Cardiac fibroblast (primary cell): ENCODE measurements at regions not wholly inside any gene's neighbourhood (a gene's known extent, or its start where the extent isn't known, plus 50 kb on each side); places are given as distances from the start of the nearest gene placed in this dataset.

Experiments
- DNase-seq, 2 donors: peaks; one replicate each; pipeline versions ENCODE4 v3.0.0 to v3.0.0-alpha.2; 2010; ENCODE audit warnings: low read depth in 2 of 2
- H3K4me3 ChIP-seq, 2 donors: replicated peaks in 1 of 2; 1 replicate in 1 of 2; 2 replicates in 1 of 2; pipeline ENCODE4 v1.5.1; 2011; ENCODE audit warnings: low read depth in 2 of 2, low read length in 2 of 2, mild to moderate bottlenecking in 2 of 2, moderate library complexity in 1 of 2
- TF ChIP-seq, protein P1 (sequence below): IDR thresholded peaks from one replicate; pipeline ENCODE4 v1.5.1; 2011; ENCODE audit warnings: low read depth, mild to moderate bottlenecking, low read length, inconsistent platforms

DNA sequence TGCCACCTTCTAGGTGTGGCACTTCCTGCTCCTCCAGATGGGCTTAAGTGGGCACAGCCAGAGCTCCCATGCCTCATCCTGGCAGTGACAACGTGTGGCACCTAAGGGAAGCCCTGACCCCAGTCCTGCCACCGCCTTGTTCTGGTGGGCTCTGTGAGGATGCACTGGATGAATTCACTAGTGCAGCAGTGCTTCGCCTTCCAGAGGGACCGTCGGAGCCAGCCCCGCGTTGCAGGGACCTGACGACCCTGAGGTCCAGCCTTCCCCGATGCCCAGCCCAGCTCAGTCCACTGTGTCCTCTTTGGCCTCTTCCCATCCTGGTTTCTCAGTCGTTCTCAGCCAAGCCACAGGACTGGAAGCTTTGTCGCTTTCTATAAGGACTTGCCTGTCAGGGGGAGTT, 399.8 kb downstream of the SEC14L1 start:
- DNase-seq, result no peak
- no peak overlapping the region for H3K4me3 ChIP-seq
- TF ChIP-seq, protein P1, sequence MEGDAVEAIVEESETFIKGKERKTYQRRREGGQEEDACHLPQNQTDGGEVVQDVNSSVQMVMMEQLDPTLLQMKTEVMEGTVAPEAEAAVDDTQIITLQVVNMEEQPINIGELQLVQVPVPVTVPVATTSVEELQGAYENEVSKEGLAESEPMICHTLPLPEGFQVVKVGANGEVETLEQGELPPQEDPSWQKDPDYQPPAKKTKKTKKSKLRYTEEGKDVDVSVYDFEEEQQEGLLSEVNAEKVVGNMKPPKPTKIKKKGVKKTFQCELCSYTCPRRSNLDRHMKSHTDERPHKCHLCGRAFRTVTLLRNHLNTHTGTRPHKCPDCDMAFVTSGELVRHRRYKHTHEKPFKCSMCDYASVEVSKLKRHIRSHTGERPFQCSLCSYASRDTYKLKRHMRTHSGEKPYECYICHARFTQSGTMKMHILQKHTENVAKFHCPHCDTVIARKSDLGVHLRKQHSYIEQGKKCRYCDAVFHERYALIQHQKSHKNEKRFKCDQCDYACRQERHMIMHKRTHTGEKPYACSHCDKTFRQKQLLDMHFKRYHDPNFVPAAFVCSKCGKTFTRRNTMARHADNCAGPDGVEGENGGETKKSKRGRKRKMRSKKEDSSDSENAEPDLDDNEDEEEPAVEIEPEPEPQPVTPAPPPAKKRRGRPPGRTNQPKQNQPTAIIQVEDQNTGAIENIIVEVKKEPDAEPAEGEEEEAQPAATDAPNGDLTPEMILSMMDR, result no peak

DNA sequence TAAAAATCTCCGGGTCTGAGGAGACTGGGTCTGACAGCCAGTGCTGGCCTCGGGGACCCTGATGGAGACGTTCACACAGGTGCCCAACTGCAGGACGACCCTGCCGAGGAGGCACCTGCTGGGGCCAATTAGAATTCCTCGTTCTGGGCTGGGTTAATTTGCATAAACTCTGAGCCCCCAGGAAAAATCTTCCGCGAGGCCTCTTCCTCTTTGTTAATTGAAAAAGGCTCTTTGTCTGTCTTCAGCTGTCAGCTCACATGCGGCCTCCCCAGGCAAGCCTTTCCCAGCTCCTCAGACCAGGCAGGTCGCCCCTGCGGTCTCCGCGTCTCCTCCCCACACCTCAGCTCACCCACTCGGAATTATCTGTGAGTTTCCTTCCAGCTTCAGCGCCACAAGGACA, 400.2 kb downstream of the SEC14L1 start:
- TF ChIP-seq, protein P1, result no peak
- DNase-seq, result no peak
- no peak overlapping the region for H3K4me3 ChIP-seq

DNA sequence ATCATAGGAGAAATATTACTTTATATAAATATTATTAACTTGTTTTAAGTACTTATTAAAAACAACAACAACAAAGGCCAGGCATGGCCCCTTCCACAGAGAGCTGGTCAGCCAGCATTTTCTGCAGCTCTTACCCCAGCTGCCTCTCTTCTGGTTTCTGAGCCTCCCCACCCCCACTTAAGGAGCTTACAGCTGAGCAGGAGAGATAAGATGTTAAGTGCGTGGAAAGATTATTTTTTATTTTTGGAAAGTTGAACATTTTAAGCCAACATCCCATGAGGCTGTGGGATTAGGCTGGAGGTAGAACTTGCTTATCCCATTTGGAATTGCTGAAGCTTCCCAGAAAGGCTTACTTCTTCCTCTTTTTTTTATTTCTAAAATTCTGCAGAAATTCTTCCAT, 401.2 kb downstream of the SEC14L1 start:
- peak in 1 of 2 donors; percentile 51 for DNase-seq
- H3K4me3 ChIP-seq, result no peak overlapping the region
- TF ChIP-seq, protein P1, result no peak

DNA sequence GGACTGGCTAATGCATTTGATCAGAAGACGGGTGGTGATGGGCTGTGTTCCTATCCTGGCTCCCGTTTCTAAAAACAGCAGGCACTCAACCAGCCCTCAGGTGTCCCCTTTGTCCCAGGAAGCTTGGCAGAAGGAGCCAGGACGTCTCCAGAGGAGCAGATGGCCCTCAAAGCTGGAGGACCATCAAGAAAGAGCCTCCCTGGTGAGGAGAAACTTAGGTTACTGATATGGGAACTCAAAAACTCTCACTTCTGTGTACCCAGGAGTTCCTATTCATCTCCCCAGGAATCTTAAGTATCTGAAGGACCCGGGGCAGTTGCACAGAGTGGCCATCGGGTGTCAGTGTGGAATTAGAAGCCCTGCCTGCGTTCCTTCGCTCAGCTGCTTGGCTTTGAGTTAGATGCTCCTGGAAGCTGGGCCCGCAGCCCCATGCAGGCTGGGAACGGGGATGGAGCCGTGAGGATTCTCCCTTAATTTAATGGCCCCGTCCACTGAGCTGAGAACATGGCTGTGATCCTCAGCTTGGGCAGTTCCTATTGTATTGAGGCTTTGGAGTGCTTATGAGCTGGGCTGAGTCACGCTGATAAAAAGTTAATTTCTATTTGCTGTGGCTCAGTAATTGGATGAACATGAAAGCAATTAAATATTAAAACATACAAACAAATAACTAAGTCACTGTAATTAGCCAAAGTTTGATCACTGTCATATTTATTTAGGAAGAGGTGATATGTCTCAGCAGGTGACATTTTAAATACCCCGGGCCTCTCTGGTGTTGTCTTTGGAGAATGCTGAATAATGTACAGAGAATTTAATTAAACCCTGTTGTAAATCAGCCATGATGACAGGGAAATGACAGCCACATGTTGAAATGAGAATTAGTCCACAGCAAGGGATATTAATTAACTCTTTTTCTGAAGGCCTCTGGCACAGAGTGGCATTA, 402.1 kb downstream of the SEC14L1 start:
- no peak overlapping the region for H3K4me3 ChIP-seq
- TF ChIP-seq, protein P1, result peak; percentile 96
- peak; percentile 87 to 90 for DNase-seq

DNA sequence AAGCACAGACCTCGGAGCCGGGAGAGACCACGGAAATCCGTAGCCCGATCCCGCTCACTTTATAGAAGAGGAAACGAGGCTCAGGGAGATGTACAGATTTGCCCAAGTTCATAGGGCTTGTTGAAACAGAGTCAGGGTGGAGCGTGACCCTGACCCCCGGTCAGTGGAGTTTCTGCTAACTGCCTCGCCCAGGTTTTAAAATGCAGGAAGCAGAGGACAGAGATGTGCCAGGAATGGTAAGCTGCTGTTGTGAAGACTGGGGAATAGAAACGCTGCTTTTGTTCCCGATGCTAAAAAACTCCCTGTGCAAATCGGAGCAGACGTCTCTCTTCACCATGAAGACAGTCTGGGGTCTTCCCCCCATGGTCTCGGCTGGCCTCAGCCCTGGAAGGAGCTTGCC, 403.0 kb downstream of the SEC14L1 start:
- TF ChIP-seq, protein P1, result no peak
- DNase-seq, result no peak
- H3K4me3 ChIP-seq, result no peak overlapping the region

DNA sequence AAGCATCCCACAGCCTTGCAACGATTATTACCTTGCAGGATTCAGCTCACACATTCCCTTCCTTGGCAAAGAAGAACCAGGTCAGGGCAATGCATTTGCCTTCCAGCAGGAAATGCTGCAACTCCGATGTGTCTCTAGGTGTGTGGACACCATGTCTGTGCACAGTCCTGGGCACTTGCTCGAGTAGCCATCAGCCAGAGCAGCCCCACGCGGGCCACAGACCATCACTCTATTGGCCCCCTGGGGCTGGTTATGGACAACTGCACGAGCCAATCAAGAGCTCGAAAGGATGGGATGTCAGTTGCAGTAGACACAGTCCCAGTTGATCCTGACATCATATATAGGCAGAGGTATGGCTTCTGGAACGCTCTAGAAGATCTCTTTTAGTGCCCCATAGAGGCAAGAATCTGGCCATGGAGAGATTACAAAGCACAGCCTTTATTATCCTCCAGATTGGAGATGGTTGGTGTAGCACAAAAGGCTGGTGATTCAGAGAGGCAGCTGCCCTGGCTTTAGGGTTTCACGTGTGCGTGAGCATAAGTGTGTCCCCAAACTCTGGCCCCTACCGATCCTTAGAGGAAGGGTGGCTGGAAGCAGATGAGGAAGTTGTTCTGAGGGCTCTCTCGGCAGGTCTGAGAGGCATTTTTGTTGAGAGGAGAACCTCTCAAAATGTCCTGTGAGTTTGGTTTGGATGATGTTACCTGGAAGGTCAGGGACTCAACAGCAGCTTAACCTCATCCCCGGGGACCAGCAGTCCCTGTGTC, 403.8 kb downstream of the SEC14L1 start:
- DNase-seq, result no peak
- no peak overlapping the region for H3K4me3 ChIP-seq
- TF ChIP-seq, protein P1, result no peak
